GM10266 (cell line): ENCODE measurements at regions not wholly inside any gene's neighbourhood (a gene's known extent, or its start where the extent isn't known, plus 50 kb on each side); places are given as distances from the start of the nearest gene placed in this dataset.

Experiments
- DNase-seq: peaks from one replicate; pipeline ENCODE4 v3.0.0; 2012; ENCODE audit errors: extremely low spot score
- TF ChIP-seq, protein P1 (sequence below): IDR thresholded peaks from 2 replicates; pipeline ENCODE4 v1.5.1; 2012; ENCODE audit warnings: mild to moderate bottlenecking, low read depth; ENCODE audit not compliant: control insufficient read depth, insufficient read depth; ENCODE audit errors: missing control alignments

- TF ChIP-seq, protein P1, sequence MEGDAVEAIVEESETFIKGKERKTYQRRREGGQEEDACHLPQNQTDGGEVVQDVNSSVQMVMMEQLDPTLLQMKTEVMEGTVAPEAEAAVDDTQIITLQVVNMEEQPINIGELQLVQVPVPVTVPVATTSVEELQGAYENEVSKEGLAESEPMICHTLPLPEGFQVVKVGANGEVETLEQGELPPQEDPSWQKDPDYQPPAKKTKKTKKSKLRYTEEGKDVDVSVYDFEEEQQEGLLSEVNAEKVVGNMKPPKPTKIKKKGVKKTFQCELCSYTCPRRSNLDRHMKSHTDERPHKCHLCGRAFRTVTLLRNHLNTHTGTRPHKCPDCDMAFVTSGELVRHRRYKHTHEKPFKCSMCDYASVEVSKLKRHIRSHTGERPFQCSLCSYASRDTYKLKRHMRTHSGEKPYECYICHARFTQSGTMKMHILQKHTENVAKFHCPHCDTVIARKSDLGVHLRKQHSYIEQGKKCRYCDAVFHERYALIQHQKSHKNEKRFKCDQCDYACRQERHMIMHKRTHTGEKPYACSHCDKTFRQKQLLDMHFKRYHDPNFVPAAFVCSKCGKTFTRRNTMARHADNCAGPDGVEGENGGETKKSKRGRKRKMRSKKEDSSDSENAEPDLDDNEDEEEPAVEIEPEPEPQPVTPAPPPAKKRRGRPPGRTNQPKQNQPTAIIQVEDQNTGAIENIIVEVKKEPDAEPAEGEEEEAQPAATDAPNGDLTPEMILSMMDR = no peak
- DNase-seq = no peak
Measured at GRCh38 chr11:28777126-28777525, 668.9 kb downstream of the METTL15 start.

- no peak for DNase-seq
- TF ChIP-seq, protein P1 = no peak
Measured at GRCh38 chr11:28773606-28774005, 665.4 kb downstream of the METTL15 start.

GRCh38 chr11:28770806-28771205 lies 662.6 kb downstream of the METTL15 start:
- TF ChIP-seq, protein P1 = no peak
- no peak for DNase-seq

DNA sequence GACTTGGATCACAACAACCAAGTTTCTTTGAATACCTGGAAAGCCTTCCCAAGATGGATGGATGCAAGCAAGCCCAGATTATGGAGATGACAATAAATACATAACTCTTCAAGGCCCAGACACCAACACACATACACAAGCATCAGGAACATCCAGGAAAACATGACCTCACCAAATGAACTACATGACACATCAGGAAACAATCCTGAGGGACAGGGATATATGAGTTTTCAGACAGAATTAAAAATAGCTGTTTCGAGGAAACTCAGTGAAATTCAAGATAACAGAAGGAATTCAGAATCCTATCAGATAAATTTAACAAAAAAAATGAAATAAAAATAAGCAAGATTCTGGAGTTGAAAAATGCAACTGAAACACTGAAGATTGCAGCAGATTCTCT lies 659.4 kb downstream of the METTL15 start:
- TF ChIP-seq, protein P1 = no peak

DNA sequence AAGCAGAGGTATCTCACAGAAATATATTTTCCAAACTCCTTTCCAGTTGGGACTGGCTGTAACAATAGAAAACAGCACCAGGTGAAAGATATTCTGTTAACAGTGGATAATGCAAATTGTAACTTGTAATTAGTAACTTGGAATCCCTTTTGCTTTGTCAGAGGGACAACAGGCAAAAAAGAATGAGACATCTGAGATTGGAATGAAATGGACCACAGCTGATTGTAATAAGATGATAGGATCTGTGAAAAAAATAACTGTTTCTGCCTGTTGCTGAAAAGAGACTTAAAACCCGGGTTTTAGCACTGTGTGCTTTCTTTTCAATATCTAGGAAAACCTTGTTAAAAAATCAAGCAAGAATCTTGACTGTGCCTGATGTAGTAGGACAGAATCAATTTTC lies 655.7 kb downstream of the METTL15 start:
- TF ChIP-seq, protein P1 = no peak
- no peak for DNase-seq

More for the DNA sequence above, 659.4 kb downstream of the METTL15 start:
- DNase-seq = no peak

DNA sequence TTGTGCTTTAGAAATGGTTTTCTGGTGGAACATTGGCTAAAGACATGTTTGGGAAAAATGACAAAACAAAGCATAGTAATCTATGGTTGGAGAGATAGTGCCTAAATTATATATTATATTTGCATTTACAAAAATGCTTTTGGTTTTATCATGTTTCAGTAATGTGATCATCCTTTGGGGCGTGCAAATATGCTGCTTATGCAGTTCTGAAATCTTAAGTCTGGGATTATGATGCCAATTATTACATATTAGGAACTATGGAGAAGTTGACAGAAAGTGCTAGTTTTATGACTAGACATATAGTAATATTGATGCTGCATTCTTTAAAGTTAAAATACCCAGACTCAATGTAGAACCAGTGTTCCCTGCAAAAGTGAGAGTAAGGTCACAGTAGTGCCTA lies 655.0 kb downstream of the METTL15 start:
- no peak for DNase-seq
- TF ChIP-seq, protein P1 = no peak

- TF ChIP-seq, protein P1 = no peak
- no peak for DNase-seq
Measured at GRCh38 chr11:28760676-28761390, 652.6 kb downstream of the METTL15 start.
